GM23338 (cell line): ENCODE measurements at regions not wholly inside any gene's neighbourhood (a gene's known extent, or its start where the extent isn't known, plus 50 kb on each side); places are given as distances from the start of the nearest gene placed in this dataset.

Experiments
- CTCF ChIP-seq, 2 experiments: fragments of 200-600 bp in 1 of 2; sonication (generic) in 1 of 2; conservative IDR thresholded peaks; 2 replicates each; pipeline versions ENCODE4 v1.5.1 to v1.6.1; 2016 to 2017; ENCODE audit warnings: antibody characterized with exemption in 2 of 2, low read depth in 2 of 2, mild to moderate bottlenecking in 2 of 2, moderate library complexity in 1 of 2
- REST ChIP-seq: IDR thresholded peaks from one replicate; pipeline ENCODE4 v1.6.1; 2018; ENCODE audit warnings: antibody characterized with exemption; ENCODE audit not compliant: unreplicated experiment

GRCh38 chr2:60003076-60003475, 550.4 kb downstream of the BCL11A start:
- TF ChIP-seq CTCF (conservative IDR thresholded peaks at IDR 0.05; ENCODE audit: low read depth in 2 of 2), result no peak
- TF ChIP-seq REST, result no peak
